HFF-Myc (cell line): ENCODE measurements at regions not wholly inside any gene's neighbourhood (a gene's known extent, or its start where the extent isn't known, plus 50 kb on each side); places are given as distances from the start of the nearest gene placed in this dataset.

Experiments
- DNase-seq: peaks from one replicate; pipeline ENCODE4 v3.0.0-alpha.2; 2011; ENCODE audit warnings: low read depth; ENCODE audit errors: extremely low read depth
- H3K4me3 ChIP-seq: replicated peaks from 2 replicates; pipeline ENCODE4 v1.5.1; 2011; ENCODE audit warnings: low read depth, mild to moderate bottlenecking, control low read depth, low read length
- CTCF ChIP-seq: IDR thresholded peaks from 2 replicates; pipeline ENCODE4 v1.5.1; 2012; ENCODE audit warnings: mild to moderate bottlenecking, low read depth, low read length, control low read depth; ENCODE audit errors: missing control alignments

DNA sequence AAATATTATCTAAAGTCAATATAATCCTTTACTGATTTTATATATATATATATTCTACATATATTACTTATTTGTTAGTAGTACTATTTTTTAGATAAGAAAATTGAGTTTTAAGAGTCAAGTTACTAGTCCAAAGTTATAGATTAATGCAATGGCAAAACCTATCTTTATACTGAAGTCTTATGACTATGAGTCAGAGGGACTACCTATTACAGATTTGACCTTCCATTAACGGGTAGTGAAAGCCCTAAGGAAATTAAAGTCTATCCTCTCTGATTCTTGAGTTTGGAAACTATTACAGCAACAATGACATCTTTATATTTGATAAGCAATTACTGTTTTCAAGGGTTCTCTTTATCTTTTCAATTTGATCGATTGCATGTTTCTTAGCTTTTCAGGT, 315.8 kb downstream of the CASP12 start:
- DNase-seq = no peak
- no peak for TF ChIP-seq CTCF
- no peak overlapping the region for H3K4me3 ChIP-seq

DNA sequence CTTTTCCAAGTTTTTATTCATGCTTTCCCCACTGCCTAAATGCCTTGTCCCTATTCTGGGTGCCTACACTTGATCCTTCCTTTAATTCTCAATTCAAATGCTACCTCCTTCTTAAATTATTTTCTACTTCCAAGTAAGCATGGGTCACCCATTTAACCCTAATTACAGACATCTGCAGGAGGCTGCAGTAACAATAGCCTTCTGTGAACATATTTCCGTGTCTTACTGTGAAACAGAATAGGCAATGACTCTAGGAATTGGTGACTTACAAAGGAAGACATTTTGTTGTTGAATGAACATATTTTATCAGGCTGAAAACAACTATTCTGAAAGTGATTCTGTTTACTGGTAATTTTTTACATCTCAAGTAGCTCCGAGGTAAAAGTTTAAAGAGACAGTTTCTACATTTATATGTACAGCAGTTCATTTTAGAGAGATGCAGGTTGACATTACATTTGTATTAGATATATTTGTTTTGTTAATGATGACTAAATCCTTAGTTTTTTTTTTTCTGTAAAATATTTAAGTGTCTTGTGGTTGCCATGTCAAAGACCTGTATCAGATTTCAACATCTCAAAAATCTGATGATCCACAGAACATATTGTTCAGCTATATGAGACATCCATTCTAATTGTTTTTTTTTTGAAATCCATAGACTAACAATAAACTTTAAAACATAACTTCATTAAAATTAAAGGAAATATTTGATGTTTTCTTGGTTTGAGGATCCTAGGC, 316.8 kb downstream of the CASP12 start:
- no peak overlapping the region for H3K4me3 ChIP-seq
- no peak for TF ChIP-seq CTCF
- DNase-seq = no peak

- no peak overlapping the region for H3K4me3 ChIP-seq
- DNase-seq = no peak
- TF ChIP-seq CTCF = no peak
Measured at GRCh38 chr11:104573441-104573990, 324.7 kb downstream of the CASP12 start.

GRCh38 chr11:104572279-104572678, 326.0 kb downstream of the CASP12 start:
- no peak for DNase-seq
- H3K4me3 ChIP-seq = no peak overlapping the region
- no peak for TF ChIP-seq CTCF

DNA sequence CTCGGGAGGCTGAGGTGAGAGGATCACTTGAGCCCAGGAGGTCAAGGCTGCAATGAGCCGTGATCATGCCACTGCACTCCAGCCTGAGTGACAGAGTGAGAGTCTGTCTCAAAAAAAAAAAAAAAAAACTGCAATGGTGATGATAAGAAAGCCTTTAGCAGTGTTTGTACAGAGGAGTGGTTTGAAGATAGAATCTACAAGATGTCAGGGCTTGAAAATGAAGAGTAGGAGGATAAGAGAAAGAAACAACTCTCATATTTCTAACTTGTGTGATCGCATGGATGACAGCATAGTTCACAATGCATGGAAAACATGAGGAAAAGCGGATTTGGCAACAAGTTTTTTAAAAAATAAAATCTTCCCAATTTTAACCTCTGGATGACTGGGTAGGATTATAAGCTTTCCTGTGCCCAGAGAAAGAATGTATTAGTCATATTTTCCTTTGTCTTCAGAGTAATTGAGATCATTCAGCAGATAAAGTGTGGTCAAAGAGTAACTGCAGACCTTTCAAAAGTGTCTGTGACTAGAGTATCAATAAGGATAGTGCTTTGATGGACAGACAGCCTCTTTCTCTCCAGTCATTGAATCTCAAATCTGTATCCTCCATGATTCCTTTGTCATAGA, 328.1 kb downstream of the CASP12 start:
- no peak overlapping the region for H3K4me3 ChIP-seq
- TF ChIP-seq CTCF = no peak
- DNase-seq = no peak

DNA sequence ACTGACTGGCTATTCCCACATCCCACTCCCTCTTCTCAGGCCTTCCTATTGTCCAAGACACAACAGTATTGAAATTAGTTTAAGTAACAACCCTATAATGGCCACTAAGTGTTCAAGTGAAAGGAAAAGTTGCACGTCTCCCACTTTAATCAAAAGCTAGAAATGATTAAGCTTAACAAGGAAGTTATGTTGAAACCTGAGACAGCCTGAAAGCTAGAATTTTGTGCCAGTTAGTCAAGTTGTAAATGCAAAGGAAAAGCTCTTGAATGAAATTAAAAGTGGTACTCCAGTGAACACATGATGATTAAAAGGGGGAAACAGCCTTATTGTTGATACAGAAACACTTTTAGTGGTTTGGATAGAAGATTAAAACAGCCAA, 332.7 kb downstream of the CASP12 start:
- DNase-seq = no peak
- no peak overlapping the region for H3K4me3 ChIP-seq
- no peak for TF ChIP-seq CTCF
